HepG2 (cell line): ENCODE measurements at regions not wholly inside any gene's neighbourhood (a gene's known extent, or its start where the extent isn't known, plus 50 kb on each side); places are given as distances from the start of the nearest gene placed in this dataset.

Source experiments
- ATAC-seq: fragments of 200-7000 bp; cut with Tn5 transposase; 3 replicates; pipeline ENCODE4 v1.9.1; 2020; ENCODE audit warnings: mild to moderate bottlenecking, moderate library complexity
- BruUV-seq: library from RNA; stranded (reverse); fragments of 400-500 nt; replicated peaks from 2 replicates; lab custom pipeline; 2021; lab: Mats Ljungman, UMichigan
- CTCF ChIA-PET: fragments of 300-600 bp; formaldehyde crosslinking; extraction: SDS; loops from one replicate; lab custom pipeline; 2021; ENCODE audit warnings: low total read pairs, inconsistent platforms, low intra/inter-chr PET ratio; lab: Yijun Ruan, JAX
- POLR2A ChIA-PET: fragments of 350-600 bp; sonication (Branson Sonifier 250); formaldehyde crosslinking; loops from one replicate; lab custom pipeline; 2020; ENCODE audit warnings: antibody characterized with exemption, inconsistent platforms; lab: Yijun Ruan, JAX
- DNase-seq: peaks from one replicate; pipeline ENCODE4 v3.0.0-alpha.2; 2015; ENCODE audit warnings: low spot score
- FAIRE-seq: peaks from 3 replicates; lab custom pipeline; 2011; peaks lifted over from hg19 to GRCh38; lab: Jason Lieb, UNC
- H2AFZ ChIP-seq: one replicate; pipeline ENCODE4 v1.6.1; 2011; ENCODE audit warnings: low read length, inconsistent platforms
- H3K27ac ChIP-seq: fragments of 300-600 bp; 3 replicates; pipeline ENCODE4 v1.8.0; 2011; ENCODE audit warnings: mixed run types, mild to moderate bottlenecking, mixed read lengths, low read length, inconsistent platforms; ENCODE audit not compliant: insufficient read depth; ENCODE audit errors: extremely low read length
- H3K27me3 ChIP-seq, 2 experiments: fragments of 200-600 bp in 1 of 2; 2 replicates in 1 of 2; 3 replicates in 1 of 2; pipeline versions ENCODE4 v1.6.0 to v1.8.0; 2011; ENCODE audit warnings: low read length in 2 of 2, mild to moderate bottlenecking in 2 of 2, moderate library complexity in 2 of 2, inconsistent platforms in 1 of 2; ENCODE audit not compliant: insufficient read depth in 2 of 2, control insufficient read depth in 1 of 2
- H3K36me3 ChIP-seq, 2 experiments: fragments of 200-600 bp in 1 of 2; replicated peaks in 1 of 2; 2 replicates in 1 of 2; 3 replicates in 1 of 2; pipeline versions ENCODE4 v1.5.1 to v1.8.0; 2011; ENCODE audit warnings: low read length in 2 of 2, inconsistent platforms in 1 of 2; ENCODE audit not compliant: insufficient read depth in 2 of 2, control insufficient read depth in 1 of 2
- H3K4me1 ChIP-seq: 2 replicates; pipeline ENCODE4 v1.5.1; 2012; ENCODE audit warnings: low read length, inconsistent platforms; ENCODE audit not compliant: insufficient read depth
- H3K4me2 ChIP-seq: 2 replicates; pipeline ENCODE4 v1.6.0; 2011; ENCODE audit warnings: low read depth, low read length, inconsistent platforms
- H3K4me3 ChIP-seq, 3 experiments: fragments of 200-600 bp in 1 of 3; sonication (generic), shearing (Covaris generic) in 1 of 3; replicated peaks in 1 of 3; 2 replicates each; pipeline ENCODE4 v1.5.1; 2011 to 2016; ENCODE audit warnings: low read length in 3 of 3, inconsistent platforms in 2 of 3, low read depth in 2 of 3, mild to moderate bottlenecking in 2 of 3, control low read depth in 1 of 3, mixed read lengths in 1 of 3; ENCODE audit not compliant: insufficient read depth in 1 of 3
- H3K79me2 ChIP-seq: one replicate; pipeline ENCODE4 v1.6.1; 2011; ENCODE audit warnings: low read length, inconsistent platforms; ENCODE audit not compliant: insufficient read depth
- H3K9ac ChIP-seq: 2 replicates; pipeline ENCODE4 v1.6.0; 2011; ENCODE audit warnings: mild to moderate bottlenecking, low read depth, low read length, inconsistent platforms; ENCODE audit not compliant: insufficient read depth
- H3K9me3 ChIP-seq: 2 replicates; pipeline ENCODE4 v1.5.1; 2012; ENCODE audit warnings: mild to moderate bottlenecking, low read length
- H4K20me1 ChIP-seq: 2 replicates; pipeline ENCODE4 v1.6.0; 2011; ENCODE audit warnings: inconsistent platforms, mild to moderate bottlenecking, low read length, moderate library complexity; ENCODE audit not compliant: insufficient read depth
- EED ChIP-seq: sonication (generic); formaldehyde crosslinking; IDR thresholded peaks from 2 replicates; pipeline ENCODE4 v1.5.0; 2020; ENCODE audit warnings: mild to moderate bottlenecking, missing genetic modification reagents
- KDM5B ChIP-seq: sonication (generic); formaldehyde crosslinking; IDR thresholded peaks from 2 replicates; pipeline ENCODE4 v1.4.0; 2020; ENCODE audit warnings: missing genetic modification reagents, mild to moderate bottlenecking, borderline replicate concordance
- RFX3 ChIP-seq: IDR thresholded peaks from 2 replicates; pipeline ENCODE4 v1.6.1; 2016; ENCODE audit warnings: missing biosample characterization, missing genetic modification reagents
- SNAI1 ChIP-seq: sonication (generic); formaldehyde crosslinking; IDR thresholded peaks from 2 replicates; pipeline ENCODE4 v1.5.0; 2020; ENCODE audit warnings: mild to moderate bottlenecking, missing genetic modification reagents, borderline replicate concordance
- ZBTB33 ChIP-seq: sonication (generic); formaldehyde crosslinking; IDR thresholded peaks from 2 replicates; pipeline ENCODE4 v1.4.0; 2020; ENCODE audit warnings: missing genetic modification reagents
- ZKSCAN5 ChIP-seq: sonication (generic); formaldehyde crosslinking; IDR thresholded peaks from 2 replicates; pipeline ENCODE4 v1.5.1; 2020; ENCODE audit warnings: mild to moderate bottlenecking, missing genetic modification reagents
- ZNF407 ChIP-seq: sonication (generic); formaldehyde crosslinking; IDR thresholded peaks from one replicate; pipeline ENCODE4 v1.5.1; 2020; ENCODE audit warnings: mild to moderate bottlenecking, missing genetic modification reagents; ENCODE audit errors: not compliant biosample characterization
- ZNF510 ChIP-seq: sonication (generic); formaldehyde crosslinking; IDR thresholded peaks from 2 replicates; pipeline ENCODE4 v1.4.0; 2020; ENCODE audit warnings: low read depth, mild to moderate bottlenecking, missing genetic modification reagents
- ZNF547 ChIP-seq: sonication (generic); formaldehyde crosslinking; IDR thresholded peaks from 2 replicates; pipeline ENCODE4 v1.5.1; 2020; ENCODE audit warnings: mild to moderate bottlenecking, missing genetic modification reagents
- WGBS: methylation state at CpG from one replicate; pipeline ENCODE4 v1.1.6; 2017; ENCODE audit warnings: low lambda C conversion rate; 5-methylcytosine and 5-hydroxymethylcytosine counted together
- in situ Hi-C: cut with HindIII; loops from 2 replicates; pipeline ENCODE4 v1.10.0; 2017; ENCODE audit warnings: low pct_unique_long_range_greater_than_20kb; ENCODE audit not compliant: extremely low pct_ligation_motif_present
- intact Hi-C: fragments of 100-400 bp; cut with micrococcal nuclease; formaldehyde crosslinking; loops from one replicate; pipeline ENCODE4 v1.10.0; 2022; ENCODE audit not compliant: unreplicated experiment
- TF ChIP-seq, protein P1 (sequence below): IDR thresholded peaks from 2 replicates; pipeline ENCODE4 v1.6.1; 2016; ENCODE audit warnings: missing compliant biosample characterization, missing genetic modification reagents, borderline replicate concordance
- TF ChIP-seq, protein P2 (sequence below): sonication (generic); formaldehyde crosslinking; IDR thresholded peaks from 2 replicates; pipeline ENCODE4 v1.4.0; 2020; ENCODE audit warnings: missing genetic modification reagents

DNA sequence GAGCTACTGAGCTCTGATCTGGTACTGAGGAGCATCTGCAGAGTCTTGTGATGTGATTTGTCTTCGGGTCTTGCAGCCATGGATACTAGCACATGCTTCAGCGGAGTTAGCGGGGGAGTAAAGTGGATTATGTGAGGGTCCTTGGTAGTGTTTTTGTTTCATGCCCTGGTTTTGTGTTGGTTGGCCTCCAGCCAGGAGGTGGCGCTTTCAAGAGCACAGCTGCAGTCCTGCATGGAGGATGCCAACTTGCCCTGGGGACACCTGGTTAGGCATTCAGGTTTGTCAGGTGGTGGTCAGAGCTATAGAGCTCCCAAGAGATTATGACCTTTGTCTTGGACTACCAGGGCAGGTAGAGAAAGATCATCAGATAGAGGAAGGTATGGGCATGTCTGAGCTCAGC is 185.8 kb upstream of the CDH6 start:
- intact Hi-C loops: no loop called here
- Histone ChIP-seq H2AFZ (no peak overlapping the region), H3K27me3 (no peaks in the 10 kb centered on the region), H3K4me1 (no peaks in the 10 kb centered on the region), H3K4me2 (no peak overlapping the region), H3K79me2 (no peaks in the 10 kb centered on the region), H3K9ac (no peak overlapping the region), H4K20me1 (no peaks in the 10 kb centered on the region), H3K27ac (no peak overlapping the region), H3K4me3 (no peak overlapping the region), H3K36me3 (no peaks in the 10 kb centered on the region), H3K9me3 (peaks cover 21% of the 10 kb centered on the region; the same call in 1 of the 2 replicates)
- CTCF ChIA-PET: no interaction called here
- DNase-seq: no peak
- in situ Hi-C loops: no loop called here
- BruUV-seq: no TSS peak
- WGBS: 13% methylated on average over 3 of the region's 4 CpGs
- ATAC-seq: no peak
- no peak for FAIRE-seq
- POLR2A ChIA-PET: no interaction called here
- no peak for TF ChIP-seq ZNF510
- no peak for TF ChIP-seq ZKSCAN5 (CRISPR knock-in tag)
- no peak for TF ChIP-seq ZBTB33 (CRISPR knock-in tag)
- TF ChIP-seq, protein P1, sequence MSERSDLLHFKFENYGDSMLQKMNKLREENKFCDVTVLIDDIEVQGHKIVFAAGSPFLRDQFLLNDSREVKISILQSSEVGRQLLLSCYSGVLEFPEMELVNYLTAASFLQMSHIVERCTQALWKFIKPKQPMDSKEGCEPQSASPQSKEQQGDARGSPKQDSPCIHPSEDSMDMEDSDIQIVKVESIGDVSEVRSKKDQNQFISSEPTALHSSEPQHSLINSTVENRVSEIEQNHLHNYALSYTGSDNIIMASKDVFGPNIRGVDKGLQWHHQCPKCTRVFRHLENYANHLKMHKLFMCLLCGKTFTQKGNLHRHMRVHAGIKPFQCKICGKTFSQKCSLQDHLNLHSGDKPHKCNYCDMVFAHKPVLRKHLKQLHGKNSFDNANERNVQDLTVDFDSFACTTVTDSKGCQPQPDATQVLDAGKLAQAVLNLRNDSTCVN (CRISPR knock-in tag): no peak
- TF ChIP-seq, protein P2, sequence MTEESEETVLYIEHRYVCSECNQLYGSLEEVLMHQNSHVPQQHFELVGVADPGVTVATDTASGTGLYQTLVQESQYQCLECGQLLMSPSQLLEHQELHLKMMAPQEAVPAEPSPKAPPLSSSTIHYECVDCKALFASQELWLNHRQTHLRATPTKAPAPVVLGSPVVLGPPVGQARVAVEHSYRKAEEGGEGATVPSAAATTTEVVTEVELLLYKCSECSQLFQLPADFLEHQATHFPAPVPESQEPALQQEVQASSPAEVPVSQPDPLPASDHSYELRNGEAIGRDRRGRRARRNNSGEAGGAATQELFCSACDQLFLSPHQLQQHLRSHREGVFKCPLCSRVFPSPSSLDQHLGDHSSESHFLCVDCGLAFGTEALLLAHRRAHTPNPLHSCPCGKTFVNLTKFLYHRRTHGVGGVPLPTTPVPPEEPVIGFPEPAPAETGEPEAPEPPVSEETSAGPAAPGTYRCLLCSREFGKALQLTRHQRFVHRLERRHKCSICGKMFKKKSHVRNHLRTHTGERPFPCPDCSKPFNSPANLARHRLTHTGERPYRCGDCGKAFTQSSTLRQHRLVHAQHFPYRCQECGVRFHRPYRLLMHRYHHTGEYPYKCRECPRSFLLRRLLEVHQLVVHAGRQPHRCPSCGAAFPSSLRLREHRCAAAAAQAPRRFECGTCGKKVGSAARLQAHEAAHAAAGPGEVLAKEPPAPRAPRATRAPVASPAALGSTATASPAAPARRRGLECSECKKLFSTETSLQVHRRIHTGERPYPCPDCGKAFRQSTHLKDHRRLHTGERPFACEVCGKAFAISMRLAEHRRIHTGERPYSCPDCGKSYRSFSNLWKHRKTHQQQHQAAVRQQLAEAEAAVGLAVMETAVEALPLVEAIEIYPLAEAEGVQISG (CRISPR knock-in tag): no peak
- no peak for TF ChIP-seq ZNF407 (CRISPR knock-in tag)
- TF ChIP-seq EED: no peak
- no peak for TF ChIP-seq KDM5B
- no peak for TF ChIP-seq ZNF547 (CRISPR knock-in tag)
- no peak for TF ChIP-seq RFX3
- TF ChIP-seq SNAI1: no peak
